ENCODE measurements at regions not wholly inside any gene's neighbourhood (a gene's known extent, or its start where the extent isn't known, plus 50 kb on each side); places are given as distances from the start of the nearest gene placed in this dataset.

DNA sequence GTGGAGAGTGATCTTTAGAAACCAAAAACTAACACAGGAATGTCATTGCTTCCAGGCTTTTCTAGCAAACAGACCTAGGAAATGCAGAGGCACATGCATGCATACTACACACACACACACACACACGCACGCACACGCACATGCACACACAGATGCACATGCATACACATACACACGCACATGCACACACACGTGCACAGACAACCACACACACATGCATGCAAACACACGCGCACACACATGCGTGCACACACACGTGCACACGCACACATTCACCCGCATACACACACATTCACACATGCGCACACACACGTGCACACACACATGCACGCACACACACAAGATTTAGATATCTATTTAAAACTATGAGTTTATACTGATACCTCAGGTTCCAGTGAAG is 379.5 kb downstream of the ZNF516 start:
- Histone ChIP-seq H3K4me3 (ENCODE audit: low read depth, low read length) (no peak overlapping the region), H3K27me3 (ENCODE audit: control insufficient read depth, insufficient read depth, low read length) (no peaks in the 10 kb centered on the region), H3K4me1 (no peaks in the 10 kb centered on the region), H3K4me2 (ENCODE audit: low read length) (no peak overlapping the region), H3K27ac (no peak overlapping the region), H3K79me2 (no peaks in the 10 kb centered on the region), H3K9me3 (ENCODE audit: control insufficient read depth, low read length) (no peaks in the 10 kb centered on the region), H3K36me3 (ENCODE audit: control insufficient read depth, insufficient read depth, low read length) (no peaks in the 10 kb centered on the region), H3K9ac (no peak overlapping the region), H2AFZ (no peak overlapping the region)
- TF ChIP-seq CTCF (IDR thresholded peaks at IDR 0.05): no peak

DNA sequence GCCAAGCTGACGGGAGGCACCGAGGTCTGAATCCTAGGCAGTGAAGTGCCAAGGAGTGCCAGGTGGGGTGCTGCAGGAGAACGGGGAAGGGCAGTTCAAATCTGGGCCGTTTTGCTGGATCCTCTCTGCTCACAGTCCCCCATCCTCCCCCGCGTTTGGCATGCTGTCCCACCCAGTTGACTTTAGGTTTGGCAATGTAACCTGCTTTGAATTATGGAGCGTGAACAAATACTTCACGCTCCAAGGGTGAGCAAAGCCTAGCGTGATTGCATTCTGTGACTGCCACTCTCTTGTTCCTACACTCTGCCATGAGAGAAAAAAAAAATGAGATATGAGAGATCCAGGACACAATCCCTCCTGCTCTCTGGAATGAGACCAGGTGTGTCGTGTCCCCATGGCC is 381.9 kb downstream of the ZNF516 start:
- no peak overlapping the region for H3K4me3 ChIP-seq (ENCODE audit: low read depth, low read length)

DNA sequence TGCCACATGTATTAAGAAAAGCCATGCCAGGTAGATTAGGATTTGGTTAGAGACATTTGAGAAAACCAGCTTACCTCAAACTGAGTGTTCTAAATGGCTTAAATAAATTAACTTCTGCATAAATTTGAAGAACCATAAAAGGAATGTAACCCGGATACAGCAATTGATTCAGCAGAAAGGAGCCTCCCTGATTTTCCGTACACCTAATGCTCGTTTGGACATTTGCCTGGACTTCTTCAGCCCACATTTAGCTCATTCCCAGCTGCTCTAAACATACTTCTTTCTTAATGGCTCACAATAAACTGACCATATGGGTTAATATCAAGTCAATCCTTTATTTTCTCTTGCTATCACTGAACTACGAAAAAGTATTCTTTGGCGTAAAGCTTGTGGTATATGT is 392.4 kb downstream of the ZNF516 start:
- Histone ChIP-seq H3K79me2 (no peaks in the 10 kb centered on the region), H3K36me3 (ENCODE audit: control insufficient read depth, insufficient read depth, low read length) (no peaks in the 10 kb centered on the region), H3K9ac (no peak overlapping the region), H3K27me3 (ENCODE audit: control insufficient read depth, insufficient read depth, low read length) (no peaks in the 10 kb centered on the region), H3K4me1 (no peaks in the 10 kb centered on the region), H3K9me3 (ENCODE audit: control insufficient read depth, low read length) (no peaks in the 10 kb centered on the region), H2AFZ (no peak overlapping the region), H3K27ac (no peak overlapping the region), H3K4me3 (ENCODE audit: low read depth, low read length) (no peak overlapping the region), H3K4me2 (ENCODE audit: low read length) (no peak overlapping the region)
- TF ChIP-seq CTCF (IDR thresholded peaks at IDR 0.05): no peak

More for the DNA sequence above, 381.9 kb downstream of the ZNF516 start:
- no peaks in the 10 kb centered on the region for H3K27me3 ChIP-seq (ENCODE audit: control insufficient read depth, insufficient read depth, low read length)
- no peak overlapping the region for H3K27ac ChIP-seq
- H3K4me2 ChIP-seq (ENCODE audit: low read length): no peak overlapping the region
- no peaks in the 10 kb centered on the region for H3K4me1 ChIP-seq
- TF ChIP-seq CTCF (IDR thresholded peaks at IDR 0.05): no peak
- H3K36me3 ChIP-seq (ENCODE audit: control insufficient read depth, insufficient read depth, low read length): no peaks in the 10 kb centered on the region
- H3K79me2 ChIP-seq: no peaks in the 10 kb centered on the region
- H3K9ac ChIP-seq: no peak overlapping the region
- no peaks in the 10 kb centered on the region for H3K9me3 ChIP-seq (ENCODE audit: control insufficient read depth, low read length)
- H2AFZ ChIP-seq: no peak overlapping the region

GRCh38 chr18:76102156-76102555 is 392.9 kb downstream of the ZNF516 start:
- Histone ChIP-seq H3K9me3 (ENCODE audit: control insufficient read depth, low read length) (no peaks in the 10 kb centered on the region), H3K27ac (no peak overlapping the region), H2AFZ (no peak overlapping the region), H3K36me3 (ENCODE audit: control insufficient read depth, insufficient read depth, low read length) (no peaks in the 10 kb centered on the region), H3K79me2 (no peaks in the 10 kb centered on the region), H3K27me3 (ENCODE audit: control insufficient read depth, insufficient read depth, low read length) (no peaks in the 10 kb centered on the region), H3K4me2 (ENCODE audit: low read length) (no peak overlapping the region), H3K4me3 (ENCODE audit: low read depth, low read length) (no peak overlapping the region), H3K9ac (no peak overlapping the region), H3K4me1 (no peaks in the 10 kb centered on the region)
- TF ChIP-seq CTCF (IDR thresholded peaks at IDR 0.05): no peak

GRCh38 chr18:76099931-76100457 is 395.0 kb downstream of the ZNF516 start:
- Histone ChIP-seq H3K9ac (no peak overlapping the region), H3K79me2 (no peaks in the 10 kb centered on the region), H3K4me3 (ENCODE audit: low read depth, low read length) (no peak overlapping the region), H2AFZ (no peak overlapping the region), H3K4me1 (no peaks in the 10 kb centered on the region), H3K4me2 (ENCODE audit: low read length) (no peak overlapping the region), H3K36me3 (ENCODE audit: control insufficient read depth, insufficient read depth, low read length) (no peaks in the 10 kb centered on the region), H3K27me3 (ENCODE audit: control insufficient read depth, insufficient read depth, low read length) (no peaks in the 10 kb centered on the region), H3K27ac (no peak overlapping the region), H3K9me3 (ENCODE audit: control insufficient read depth, low read length) (no peaks in the 10 kb centered on the region)
- TF ChIP-seq CTCF (IDR thresholded peaks at IDR 0.05): no peak
